ENCODE measurements at regions not wholly inside any gene's neighbourhood (a gene's known extent, or its start where the extent isn't known, plus 50 kb on each side); places are given as distances from the start of the nearest gene placed in this dataset.

GRCh38 chr11:29435421-29435820 lies 581.4 kb downstream of the KCNA4 start:
- peak; percentile 27 for DNase-seq (ENCODE audit: low read depth)

GRCh38 chr11:29432719-29433325 lies 584.0 kb downstream of the KCNA4 start:
- DNase-seq (ENCODE audit: low read depth): no peak
- H3K4me3 ChIP-seq (ENCODE audit: low read depth, low read length): no peak overlapping the region

More at GRCh38 chr11:29435421-29435820, 581.4 kb downstream of the KCNA4 start:
- H3K4me3 ChIP-seq (ENCODE audit: low read depth, low read length): no peak overlapping the region

GRCh38 chr11:29405305-29405704 lies 611.5 kb downstream of the KCNA4 start:
- no peak for DNase-seq (ENCODE audit: low read depth)
- H3K4me3 ChIP-seq (ENCODE audit: low read depth, low read length): no peak overlapping the region

DNA sequence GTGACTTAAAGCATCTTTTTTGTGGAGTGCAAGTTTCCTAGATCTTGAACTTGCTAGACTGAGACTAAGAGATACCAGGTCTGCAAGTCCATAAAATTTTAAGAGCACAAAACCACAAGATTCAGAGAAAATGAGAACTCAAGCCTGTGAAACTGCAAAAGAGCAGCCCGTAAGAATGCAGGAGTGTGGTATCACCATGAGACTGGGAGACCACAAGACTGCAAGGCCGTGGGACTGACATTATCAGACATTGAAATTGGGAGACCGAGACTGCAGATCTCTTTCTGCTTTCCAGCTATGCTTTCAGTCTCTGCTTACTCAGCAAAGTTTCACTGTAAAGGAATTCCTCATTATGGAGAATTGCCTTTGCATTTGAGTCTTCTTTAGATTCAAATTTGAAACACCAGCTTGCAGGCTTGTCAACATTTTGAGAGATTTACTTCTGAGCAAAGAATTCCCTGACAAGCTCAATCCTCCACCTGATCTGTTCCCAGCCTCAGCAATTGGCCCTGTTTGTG lies 621.2 kb downstream of the KCNA4 start:
- no peak for DNase-seq (ENCODE audit: low read depth)

GRCh38 chr11:29389793-29390192 lies 627.0 kb downstream of the KCNA4 start:
- DNase-seq (ENCODE audit: low read depth): no peak

More for the DNA sequence above, 621.2 kb downstream of the KCNA4 start:
- no peak overlapping the region for H3K4me3 ChIP-seq (ENCODE audit: low read depth, low read length)

DNA sequence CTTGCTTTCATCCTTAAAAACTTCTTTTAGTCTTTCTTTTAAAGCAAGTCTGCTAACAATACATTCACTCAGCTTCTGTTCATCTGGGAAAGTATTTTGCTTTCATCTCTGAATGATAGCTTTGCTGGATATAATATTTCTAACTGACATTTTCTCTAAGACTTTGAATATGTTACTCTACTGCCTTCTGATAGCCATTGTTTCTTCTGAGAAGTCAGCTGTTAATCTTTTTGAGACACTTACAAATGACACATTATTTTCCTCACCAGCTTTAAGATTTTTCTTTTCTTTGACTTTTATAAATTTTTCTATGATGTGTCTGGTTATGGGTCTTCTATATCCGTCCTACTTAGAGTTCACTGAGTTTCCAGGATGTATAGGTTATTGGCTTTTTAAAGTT lies 643.1 kb downstream of the KCNA4 start:
- DNase-seq (ENCODE audit: low read depth): no peak

More at GRCh38 chr11:29389793-29390192, 627.0 kb downstream of the KCNA4 start:
- H3K4me3 ChIP-seq (ENCODE audit: low read depth, low read length): no peak overlapping the region

DNA sequence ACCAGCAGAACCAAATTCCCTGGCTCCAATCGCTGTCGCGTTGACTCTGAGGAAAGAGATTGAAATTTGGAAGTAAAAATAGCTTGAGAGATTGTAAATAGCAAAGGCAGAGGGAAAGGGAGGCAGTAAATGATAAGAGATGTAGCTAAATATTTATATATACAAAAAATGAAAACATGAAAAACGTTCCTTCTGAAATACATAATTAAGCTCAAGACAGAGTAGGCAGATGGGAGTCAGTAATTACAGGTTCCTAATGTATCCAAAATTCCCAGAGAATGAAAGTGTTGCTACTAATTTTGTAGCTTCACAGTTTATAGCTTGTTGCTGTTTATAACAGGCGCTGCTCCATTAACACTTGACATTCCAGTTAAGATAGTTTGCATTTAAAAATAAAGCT lies 648.7 kb downstream of the KCNA4 start:
- H3K4me3 ChIP-seq (ENCODE audit: low read depth, low read length): no peak overlapping the region
- DNase-seq (ENCODE audit: low read depth): no peak

More for the DNA sequence above, 643.1 kb downstream of the KCNA4 start:
- no peak overlapping the region for H3K4me3 ChIP-seq (ENCODE audit: low read depth, low read length)

GRCh38 chr11:29364006-29364405 lies 652.8 kb downstream of the KCNA4 start:
- no peak for DNase-seq (ENCODE audit: low read depth)
- H3K4me3 ChIP-seq (ENCODE audit: low read depth, low read length): no peak overlapping the region

GRCh38 chr11:29361369-29361768 lies 655.5 kb downstream of the KCNA4 start:
- no peak for DNase-seq (ENCODE audit: low read depth)
- no peak overlapping the region for H3K4me3 ChIP-seq (ENCODE audit: low read depth, low read length)

DNA sequence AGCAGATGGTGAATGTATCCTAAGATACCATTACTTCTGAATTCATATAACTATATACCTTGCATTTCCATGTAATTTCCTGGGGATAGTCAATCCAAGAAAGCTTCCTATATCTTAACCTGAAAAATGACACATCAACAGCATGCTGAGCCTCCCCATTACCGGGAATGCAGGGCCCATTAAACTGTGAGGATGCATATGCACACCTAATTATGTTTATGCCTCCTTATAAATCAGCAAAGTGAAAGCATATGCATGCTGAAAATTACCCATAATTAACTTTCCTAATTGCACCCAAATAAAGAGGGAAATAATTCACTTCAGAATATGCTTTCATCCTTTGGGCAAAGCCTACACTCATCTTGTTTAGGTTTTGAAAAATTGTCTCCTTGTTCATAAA lies 663.0 kb downstream of the KCNA4 start:
- H3K4me3 ChIP-seq (ENCODE audit: low read depth, low read length): no peak overlapping the region
- no peak for DNase-seq (ENCODE audit: low read depth)

DNA sequence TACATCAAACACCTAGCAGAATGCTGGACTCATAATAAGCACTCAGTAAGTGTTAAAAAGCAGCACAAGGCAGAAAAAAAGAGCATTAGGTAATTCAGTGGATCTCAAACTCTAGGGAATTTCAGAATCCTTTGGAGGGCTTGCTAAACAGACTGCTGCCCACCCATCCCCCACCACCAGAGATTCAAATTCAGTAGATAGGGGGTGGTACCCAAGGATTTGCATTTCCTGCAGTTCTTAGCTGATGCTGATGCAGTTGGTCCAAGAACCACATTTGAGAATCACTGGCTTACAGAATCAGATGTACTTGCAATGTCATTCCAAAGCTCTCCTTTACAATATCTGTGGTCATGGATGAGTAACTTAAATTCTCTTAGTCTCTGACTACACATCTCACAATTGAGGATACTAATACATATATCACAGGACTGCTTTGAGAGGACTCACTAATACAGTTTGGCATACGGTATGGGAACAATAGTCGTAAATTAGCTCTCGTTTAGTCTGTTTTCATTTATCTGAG lies 664.5 kb downstream of the KCNA4 start:
- no peak for DNase-seq (ENCODE audit: low read depth)

GRCh38 chr11:29351301-29351873 lies 665.4 kb downstream of the KCNA4 start:
- DNase-seq (ENCODE audit: low read depth): no peak
- H3K4me3 ChIP-seq (ENCODE audit: low read depth, low read length): no peak overlapping the region

More for the DNA sequence above, 664.5 kb downstream of the KCNA4 start:
- no peak overlapping the region for H3K4me3 ChIP-seq (ENCODE audit: low read depth, low read length)

DNA sequence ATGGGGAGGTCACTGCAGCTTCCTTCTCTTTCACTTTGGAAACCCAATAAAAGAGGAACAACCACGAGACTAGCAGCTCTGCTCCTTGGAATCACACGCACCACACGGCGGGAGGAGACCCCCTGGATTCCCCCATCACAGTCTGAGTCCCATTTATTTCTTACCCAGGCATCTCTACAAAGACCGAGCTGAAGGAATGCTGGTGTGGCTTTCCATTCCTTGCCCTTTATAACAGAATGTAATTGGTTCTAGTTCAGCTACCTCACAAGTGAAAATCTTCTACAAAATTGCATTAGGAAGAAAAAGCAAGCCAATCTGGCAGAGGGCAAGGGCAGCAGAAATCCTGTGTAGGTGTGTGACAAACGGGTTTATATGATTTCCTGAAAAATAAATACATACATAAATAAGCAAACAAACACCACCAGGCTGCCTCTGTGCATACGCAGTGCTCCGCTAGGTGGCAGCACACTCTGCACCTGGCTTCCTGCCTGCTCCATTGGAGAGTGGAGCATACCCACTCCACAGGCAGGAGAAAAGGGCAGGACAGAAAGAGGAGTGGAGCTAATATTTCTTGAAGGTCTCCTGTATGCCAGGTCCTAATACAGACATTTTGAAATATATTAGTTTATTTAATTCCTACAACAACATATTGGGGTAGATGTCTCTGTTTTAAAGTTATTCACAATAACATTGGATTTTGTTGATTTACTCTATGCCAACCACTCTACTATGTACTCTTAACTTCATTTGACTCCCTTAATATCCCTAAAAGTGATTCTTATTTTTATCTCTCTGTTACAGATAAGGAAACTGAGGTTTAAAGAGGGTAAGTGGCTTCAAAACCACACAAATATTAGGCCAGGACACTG lies 673.1 kb downstream of the KCNA4 start:
- DNase-seq (ENCODE audit: low read depth): no peak
- no peak overlapping the region for H3K4me3 ChIP-seq (ENCODE audit: low read depth, low read length)

- no peak overlapping the region for H3K4me3 ChIP-seq (ENCODE audit: low read depth, low read length)
- DNase-seq (ENCODE audit: low read depth): no peak
These were observed 679.9 kb downstream of the KCNA4 start for GRCh38 chr11:29336727-29337575.

- DNase-seq (ENCODE audit: low read depth): no peak
- H3K4me3 ChIP-seq (ENCODE audit: low read depth, low read length): no peak overlapping the region
These were observed 682.1 kb downstream of the KCNA4 start for GRCh38 chr11:29334776-29335130.

DNA sequence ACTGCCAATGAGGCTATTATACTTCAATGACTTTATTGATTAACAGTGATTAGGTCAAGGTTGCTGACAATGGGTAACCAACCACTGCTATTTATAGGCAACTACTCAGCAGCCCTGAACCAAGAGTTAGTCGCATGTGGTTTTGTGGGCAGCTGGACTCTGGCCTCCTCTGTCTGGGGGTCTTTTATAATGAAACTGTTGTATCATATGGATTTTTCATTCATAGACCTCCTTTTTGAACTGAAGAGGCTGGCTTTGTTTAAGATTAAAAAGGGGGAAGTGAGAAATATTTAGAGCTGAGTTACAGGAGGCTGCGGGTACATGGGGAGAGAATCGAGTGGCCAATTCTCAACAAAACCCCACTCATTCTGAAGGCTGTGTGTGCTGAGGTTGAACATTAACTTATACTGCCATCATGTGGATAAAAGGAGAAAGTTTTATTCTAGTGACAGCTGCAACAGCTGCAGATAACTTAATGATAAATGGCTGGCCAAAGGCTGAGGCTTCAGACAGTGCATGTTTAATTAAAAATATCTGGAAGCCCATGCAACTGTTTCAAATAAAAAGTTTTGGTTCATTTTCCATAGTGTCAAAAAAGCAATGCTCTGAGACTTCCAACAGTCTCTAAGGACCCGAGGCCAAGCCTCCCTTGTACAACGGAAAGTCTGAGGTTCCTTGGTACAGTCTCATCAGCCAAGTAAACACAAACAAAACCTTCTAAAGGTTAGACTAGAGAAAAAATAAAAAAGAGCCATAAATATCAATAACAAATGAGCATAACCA lies 682.6 kb downstream of the KCNA4 start:
- no peak for DNase-seq (ENCODE audit: low read depth)
- no peak overlapping the region for H3K4me3 ChIP-seq (ENCODE audit: low read depth, low read length)

DNA sequence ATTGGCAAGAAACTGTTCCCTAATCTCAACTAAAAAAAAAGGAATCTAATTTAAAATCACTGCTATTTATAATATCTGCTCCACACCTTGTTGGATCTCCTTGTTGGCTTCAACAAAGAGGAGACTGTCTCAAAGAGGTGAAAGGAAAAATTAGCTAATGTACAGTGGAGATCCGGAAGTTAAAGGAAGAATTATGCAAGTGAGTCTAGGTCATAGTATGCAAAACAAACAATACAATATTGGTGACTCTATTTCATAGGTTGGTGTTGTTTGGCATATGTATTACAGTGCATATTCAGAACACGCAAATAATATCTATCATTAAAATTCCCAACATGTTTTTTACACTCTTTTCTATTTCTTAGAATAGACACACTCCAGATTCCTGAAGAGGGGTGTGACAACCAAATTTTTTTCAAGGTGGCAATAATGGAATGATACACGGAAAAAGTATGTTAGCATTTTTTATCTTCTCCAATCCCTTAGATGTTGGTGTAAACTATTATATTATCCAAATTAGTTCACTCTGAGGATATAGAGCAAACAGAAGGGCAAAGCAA lies 685.3 kb downstream of the KCNA4 start:
- H3K4me3 ChIP-seq (ENCODE audit: low read depth, low read length): no peak overlapping the region
- no peak for DNase-seq (ENCODE audit: low read depth)

DNA sequence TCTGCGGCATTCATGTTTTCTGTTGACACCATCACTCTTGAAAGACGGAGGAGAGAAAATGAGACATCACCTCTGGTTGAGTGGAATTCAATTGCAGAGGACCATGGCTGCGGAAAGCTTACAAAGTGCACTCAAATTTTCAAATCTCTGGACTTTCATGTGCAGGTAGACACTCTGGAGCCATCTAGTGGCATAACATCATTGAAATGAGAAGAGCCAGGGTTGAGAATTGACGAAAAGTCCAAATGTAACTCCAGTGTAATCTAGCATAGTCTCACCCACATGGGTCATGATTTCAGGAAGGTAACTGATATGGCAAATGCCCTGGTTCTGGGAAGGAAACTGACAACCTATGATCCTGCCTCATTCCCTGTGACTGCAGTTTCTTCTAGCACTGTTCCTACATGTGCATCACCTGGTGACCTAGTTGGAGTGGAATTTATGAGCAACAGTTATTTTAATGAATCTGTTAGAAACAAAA lies 687.8 kb downstream of the KCNA4 start:
- no peak for DNase-seq (ENCODE audit: low read depth)
- no peak overlapping the region for H3K4me3 ChIP-seq (ENCODE audit: low read depth, low read length)

Measured in skeletal muscle cell (primary cell).